Activated CD4-positive, CD25-positive, alpha-beta regulatory T cell treated with anti-CD3 and anti-CD28 coated beads, Interleukin-2, amount 50 U/mL, for 72 hours (primary cell): ENCODE measurements at regions not wholly inside any gene's neighbourhood (a gene's known extent, or its start where the extent isn't known, plus 50 kb on each side); places are given as distances from the start of the nearest gene placed in this dataset.

Source experiments
- DNase-seq: peaks from one replicate; pipeline ENCODE4 v3.0.0; 2021

- DNase-seq: no peak
Observed at GRCh38 chr13:106752584-106753170, 184.7 kb upstream of the ARGLU1 start.

GRCh38 chr13:106748785-106749184 lies 180.8 kb upstream of the ARGLU1 start:
- DNase-seq: no peak

- no peak for DNase-seq
Observed at GRCh38 chr13:106744516-106744915, 176.6 kb upstream of the ARGLU1 start.

- no peak for DNase-seq
Observed at GRCh38 chr13:106738186-106738678, 170.3 kb upstream of the ARGLU1 start.

GRCh38 chr13:106736941-106737340 lies 169.0 kb upstream of the ARGLU1 start:
- no peak for DNase-seq

- no peak for DNase-seq
Observed at GRCh38 chr13:106734198-106734597, 166.3 kb upstream of the ARGLU1 start.

GRCh38 chr13:106723036-106723435 lies 155.1 kb upstream of the ARGLU1 start:
- DNase-seq: no peak

GRCh38 chr13:106722620-106723019 lies 154.7 kb upstream of the ARGLU1 start:
- DNase-seq: no peak

- DNase-seq: no peak
Observed at GRCh38 chr13:106721599-106721998, 153.7 kb upstream of the ARGLU1 start.

GRCh38 chr13:106714271-106714982 lies 146.5 kb upstream of the ARGLU1 start:
- DNase-seq: no peak

- no peak for DNase-seq
Observed at GRCh38 chr13:106712381-106712780, 144.4 kb upstream of the ARGLU1 start.

- DNase-seq: no peak
Observed at GRCh38 chr13:106710266-106710665, 142.3 kb upstream of the ARGLU1 start.

- DNase-seq: no peak
Observed at GRCh38 chr13:106709522-106709921, 141.6 kb upstream of the ARGLU1 start.

- no peak for DNase-seq
Observed at GRCh38 chr13:106702505-106702904, 134.6 kb upstream of the ARGLU1 start.

GRCh38 chr13:106701771-106702341 lies 133.9 kb upstream of the ARGLU1 start:
- DNase-seq: no peak

- no peak for DNase-seq
Observed at GRCh38 chr13:106700439-106700838, 132.5 kb upstream of the ARGLU1 start.

GRCh38 chr13:106700007-106700406 lies 132.1 kb upstream of the ARGLU1 start:
- no peak for DNase-seq

- DNase-seq: no peak
Observed at GRCh38 chr13:106699311-106699710, 131.4 kb upstream of the ARGLU1 start.

GRCh38 chr13:106696719-106697118 lies 128.8 kb upstream of the ARGLU1 start:
- no peak for DNase-seq

GRCh38 chr13:106696140-106696539 lies 128.2 kb upstream of the ARGLU1 start:
- no peak for DNase-seq

- DNase-seq: no peak
Observed at GRCh38 chr13:106695139-106695538, 127.2 kb upstream of the ARGLU1 start.

- DNase-seq: no peak
Observed at GRCh38 chr13:106691861-106692260, 123.9 kb upstream of the ARGLU1 start.

- no peak for DNase-seq
Observed at GRCh38 chr13:106691341-106691740, 123.4 kb upstream of the ARGLU1 start.

- DNase-seq: no peak
Observed at GRCh38 chr13:106690779-106691178, 122.8 kb upstream of the ARGLU1 start.
